ENCODE measurements at regions not wholly inside any gene's neighbourhood (a gene's known extent, or its start where the extent isn't known, plus 50 kb on each side); places are given as distances from the start of the nearest gene placed in this dataset.

- TF ChIP-seq EZH2 (IDR thresholded peaks at IDR 0.05; ENCODE audit: low read length, missing control alignments) (no peak), CTCF (conservative IDR thresholded peaks at IDR 0.05 in 1 of 2, IDR thresholded peaks at IDR 0.05 in 1 of 2; ENCODE audit: low read depth in 1 of 2, low read length in 2 of 2) (no peak)
These were observed 252.6 kb upstream of the B3GAT1 start for GRCh38 chr11:134664447-134665187.
